GM13976 (cell line): ENCODE measurements at regions not wholly inside any gene's neighbourhood (a gene's known extent, or its start where the extent isn't known, plus 50 kb on each side); places are given as distances from the start of the nearest gene placed in this dataset.
A peak's percentile ranks its signal among the peaks of the same experiment; 100 is the strongest.
"Not testable (repeated sequence)": the region's sequence is repeated elsewhere in the genome, so short reads cannot be mapped to it uniquely, and the experiment has no call there.

Source experiments
- DNase-seq: peaks from one replicate; pipeline ENCODE4 v3.0.0; 2012; ENCODE audit warnings: low spot score
- in situ Hi-C: fragments of 300-500 bp; cut with MboI; formaldehyde crosslinking; loops from one replicate; pipeline ENCODE4 v1.12.0; 2022; ENCODE audit warnings: low sequenced_read_pairs, mixed read lengths, inconsistent platforms; ENCODE audit not compliant: unreplicated experiment
- TF ChIP-seq, protein P1 (sequence below): IDR thresholded peaks from 2 replicates; pipeline ENCODE4 v1.5.1; 2012; ENCODE audit warnings: borderline replicate concordance, mild to moderate bottlenecking; ENCODE audit not compliant: insufficient read depth; ENCODE audit errors: extremely low read depth, missing control alignments, control extremely low read depth

DNA sequence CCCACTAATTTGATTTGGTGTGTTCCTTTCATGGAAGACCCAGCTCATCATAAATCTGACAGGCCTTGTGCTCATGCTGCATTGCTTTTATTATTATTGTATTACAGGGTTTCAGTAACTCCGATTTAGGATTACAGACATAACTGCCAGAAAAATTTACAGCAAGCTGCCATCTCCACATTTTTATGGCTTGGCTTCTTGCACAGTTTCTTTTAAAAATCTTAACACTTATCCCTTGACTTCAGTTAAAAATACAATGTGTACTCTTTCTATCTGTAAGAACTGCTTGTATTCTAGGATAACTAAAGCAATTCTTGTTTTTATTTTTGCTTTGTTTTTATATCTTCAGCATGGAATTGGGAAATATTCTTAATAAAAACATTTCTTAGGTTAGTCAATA, 612.2 kb downstream of the DIPK2A start:
- no peak for DNase-seq
- in situ Hi-C loops = no loop called here
- TF ChIP-seq, protein P1, sequence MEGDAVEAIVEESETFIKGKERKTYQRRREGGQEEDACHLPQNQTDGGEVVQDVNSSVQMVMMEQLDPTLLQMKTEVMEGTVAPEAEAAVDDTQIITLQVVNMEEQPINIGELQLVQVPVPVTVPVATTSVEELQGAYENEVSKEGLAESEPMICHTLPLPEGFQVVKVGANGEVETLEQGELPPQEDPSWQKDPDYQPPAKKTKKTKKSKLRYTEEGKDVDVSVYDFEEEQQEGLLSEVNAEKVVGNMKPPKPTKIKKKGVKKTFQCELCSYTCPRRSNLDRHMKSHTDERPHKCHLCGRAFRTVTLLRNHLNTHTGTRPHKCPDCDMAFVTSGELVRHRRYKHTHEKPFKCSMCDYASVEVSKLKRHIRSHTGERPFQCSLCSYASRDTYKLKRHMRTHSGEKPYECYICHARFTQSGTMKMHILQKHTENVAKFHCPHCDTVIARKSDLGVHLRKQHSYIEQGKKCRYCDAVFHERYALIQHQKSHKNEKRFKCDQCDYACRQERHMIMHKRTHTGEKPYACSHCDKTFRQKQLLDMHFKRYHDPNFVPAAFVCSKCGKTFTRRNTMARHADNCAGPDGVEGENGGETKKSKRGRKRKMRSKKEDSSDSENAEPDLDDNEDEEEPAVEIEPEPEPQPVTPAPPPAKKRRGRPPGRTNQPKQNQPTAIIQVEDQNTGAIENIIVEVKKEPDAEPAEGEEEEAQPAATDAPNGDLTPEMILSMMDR = no peak

DNA sequence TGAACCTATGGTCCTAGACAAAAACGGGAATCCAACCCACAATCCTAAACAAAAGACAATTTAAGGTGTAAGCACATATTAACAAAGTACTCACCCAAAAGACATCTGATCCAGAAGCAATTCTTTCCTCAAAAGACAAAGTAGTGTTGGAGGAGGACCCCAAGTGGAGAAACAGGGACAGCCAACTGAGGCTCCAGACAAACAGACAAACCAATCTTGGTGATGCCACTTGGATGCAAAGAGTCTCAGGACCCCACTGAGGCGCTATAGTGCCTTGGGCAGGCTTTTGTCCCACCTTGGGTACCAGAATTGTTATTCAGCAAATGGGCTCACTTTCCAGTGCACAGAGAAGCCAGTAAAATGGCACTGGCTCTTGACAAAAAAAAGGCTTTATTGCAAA, 613.8 kb downstream of the DIPK2A start:
- no peak for DNase-seq
- in situ Hi-C loops = no loop called here
- TF ChIP-seq, protein P1 = peak; percentile 12

DNA sequence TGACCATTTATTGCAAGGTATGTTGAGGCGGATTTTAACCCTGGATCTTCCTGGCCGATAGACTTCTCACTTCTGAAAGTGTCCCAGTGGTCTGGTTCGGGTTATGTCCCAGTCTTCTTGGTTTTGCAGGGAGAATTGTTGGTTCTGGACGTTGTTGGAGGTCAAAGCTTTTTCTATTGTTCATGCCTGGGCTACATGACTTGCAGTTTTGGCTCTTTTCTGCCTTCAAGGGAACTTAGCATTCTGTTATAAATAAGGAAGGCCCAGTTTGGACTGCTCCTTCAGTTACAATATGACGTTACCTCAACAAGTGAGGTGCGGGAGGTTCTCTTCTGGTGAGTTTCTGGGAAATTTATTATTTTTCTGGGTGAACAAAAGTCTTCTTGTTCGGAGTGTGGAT, 614.3 kb downstream of the DIPK2A start:
- in situ Hi-C loops = no loop called here
- TF ChIP-seq, protein P1 = no peak
- DNase-seq = no peak

DNA sequence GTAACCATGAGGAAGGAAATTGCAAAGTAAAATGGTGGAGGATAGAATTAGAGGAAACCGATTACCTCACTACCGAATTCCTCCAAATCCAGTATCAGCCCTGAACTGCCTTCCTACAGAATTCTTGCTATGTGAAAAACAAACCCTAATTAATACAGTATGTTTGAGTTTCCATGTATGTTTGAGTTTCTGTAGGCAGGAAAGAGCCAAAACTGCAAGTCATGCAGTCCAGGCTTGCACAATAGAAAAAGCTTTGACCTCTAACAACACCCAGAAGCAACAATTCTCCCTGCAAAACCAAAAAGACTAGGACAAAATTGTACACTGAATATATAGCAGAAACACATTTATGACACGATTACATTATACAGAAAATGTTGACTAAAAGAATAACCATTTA, 614.8 kb downstream of the DIPK2A start:
- TF ChIP-seq, protein P1 = no peak
- DNase-seq = no peak
- in situ Hi-C loops = no loop called here

DNA sequence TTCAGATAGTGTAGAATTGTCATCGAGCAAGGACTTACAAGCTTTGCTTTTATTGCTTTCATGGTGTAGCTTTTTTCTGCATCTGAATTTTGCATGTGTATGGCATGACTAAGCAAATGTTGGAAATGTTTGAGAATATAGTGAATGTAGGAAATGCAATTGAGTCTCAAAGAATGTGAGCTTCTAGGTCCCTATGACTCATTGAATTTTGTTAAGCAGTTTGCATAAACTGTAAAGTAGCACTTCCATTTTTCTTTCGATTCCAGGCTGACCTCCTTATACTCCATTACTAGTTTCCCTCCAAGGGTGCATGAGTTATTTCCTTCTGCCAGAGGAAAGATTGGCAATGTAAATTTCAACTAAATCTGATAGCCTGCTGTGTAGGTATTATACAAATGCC, 619.2 kb downstream of the DIPK2A start:
- TF ChIP-seq, protein P1 = no peak
- in situ Hi-C loops = no loop called here
- no peak for DNase-seq

DNA sequence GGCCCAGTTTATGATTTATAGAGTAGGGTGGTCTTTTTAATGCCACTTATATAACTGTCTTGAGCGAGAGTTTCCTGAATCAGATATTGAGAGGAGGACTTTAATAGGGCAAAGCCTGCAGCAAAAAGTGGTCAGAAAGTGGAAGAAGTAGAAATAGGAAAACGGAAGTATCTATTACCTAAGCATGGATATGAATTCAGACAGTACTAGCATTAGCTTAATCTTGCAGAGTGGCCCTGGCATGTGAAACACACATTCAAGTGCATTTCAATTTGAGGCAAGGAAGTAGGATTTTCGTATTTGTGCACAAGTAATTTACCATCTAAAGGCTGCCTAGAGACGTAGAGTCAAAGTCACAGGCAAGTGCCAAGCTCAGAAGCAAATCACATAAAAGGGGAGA, 622.3 kb downstream of the DIPK2A start:
- TF ChIP-seq, protein P1 = no peak
- no peak for DNase-seq
- in situ Hi-C loops = no loop called here

DNA sequence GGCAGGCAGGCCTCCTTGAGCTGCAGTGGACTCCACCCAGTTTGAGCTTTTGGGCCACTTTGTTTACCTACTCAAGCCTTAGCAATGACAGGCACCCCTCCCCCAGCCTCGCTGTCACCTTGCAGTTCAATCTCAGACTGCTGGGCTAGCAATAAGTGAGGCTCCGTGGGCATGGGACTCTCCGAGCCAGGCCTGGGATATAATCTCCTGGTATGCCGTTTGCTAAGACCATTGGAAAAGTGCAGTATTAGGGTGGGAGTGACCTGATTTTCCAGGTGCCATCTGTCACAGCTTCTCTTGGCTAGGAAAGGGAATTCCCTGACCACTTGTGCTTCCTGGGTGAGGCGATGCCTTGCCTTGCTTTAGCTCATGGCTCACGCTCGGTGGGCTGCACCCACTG, 648.6 kb downstream of the DIPK2A start:
- not testable (repeated sequence) for DNase-seq

More for the DNA sequence above, 648.6 kb downstream of the DIPK2A start:
- in situ Hi-C loops = not testable (repeated sequence)
